ENCODE measurements at regions not wholly inside any gene's neighbourhood (a gene's known extent, or its start where the extent isn't known, plus 50 kb on each side); places are given as distances from the start of the nearest gene placed in this dataset.

DNA sequence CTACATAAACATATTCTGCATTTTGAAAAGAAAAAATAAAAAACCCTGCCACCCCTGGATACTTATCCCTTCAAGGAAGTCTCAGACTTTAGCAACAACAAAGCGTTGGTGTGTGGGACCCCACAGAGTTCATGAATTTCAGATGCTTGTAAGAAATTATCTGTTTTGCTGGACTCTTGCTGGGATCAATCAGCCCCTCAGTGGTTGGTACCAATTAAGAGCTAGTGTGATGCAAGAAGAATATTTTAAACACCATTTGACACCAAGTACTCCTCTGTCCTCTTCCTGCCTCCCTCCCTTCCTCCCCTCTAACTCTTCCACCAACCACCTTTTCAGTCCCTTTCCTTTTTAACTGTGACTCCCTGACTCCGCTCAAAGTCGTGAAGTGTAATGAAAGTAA lies 51.5 kb downstream of the SST start:
- DNase-seq (ENCODE audit: low read depth), result no peak
- no peak overlapping the region for H3K4me3 ChIP-seq (ENCODE audit: low read depth, low read length)
- TF ChIP-seq, protein P1, sequence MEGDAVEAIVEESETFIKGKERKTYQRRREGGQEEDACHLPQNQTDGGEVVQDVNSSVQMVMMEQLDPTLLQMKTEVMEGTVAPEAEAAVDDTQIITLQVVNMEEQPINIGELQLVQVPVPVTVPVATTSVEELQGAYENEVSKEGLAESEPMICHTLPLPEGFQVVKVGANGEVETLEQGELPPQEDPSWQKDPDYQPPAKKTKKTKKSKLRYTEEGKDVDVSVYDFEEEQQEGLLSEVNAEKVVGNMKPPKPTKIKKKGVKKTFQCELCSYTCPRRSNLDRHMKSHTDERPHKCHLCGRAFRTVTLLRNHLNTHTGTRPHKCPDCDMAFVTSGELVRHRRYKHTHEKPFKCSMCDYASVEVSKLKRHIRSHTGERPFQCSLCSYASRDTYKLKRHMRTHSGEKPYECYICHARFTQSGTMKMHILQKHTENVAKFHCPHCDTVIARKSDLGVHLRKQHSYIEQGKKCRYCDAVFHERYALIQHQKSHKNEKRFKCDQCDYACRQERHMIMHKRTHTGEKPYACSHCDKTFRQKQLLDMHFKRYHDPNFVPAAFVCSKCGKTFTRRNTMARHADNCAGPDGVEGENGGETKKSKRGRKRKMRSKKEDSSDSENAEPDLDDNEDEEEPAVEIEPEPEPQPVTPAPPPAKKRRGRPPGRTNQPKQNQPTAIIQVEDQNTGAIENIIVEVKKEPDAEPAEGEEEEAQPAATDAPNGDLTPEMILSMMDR (IDR thresholded peaks at IDR 0.05; ENCODE audit: insufficient read depth, low read depth, low read length, missing control alignments), result no peak

DNA sequence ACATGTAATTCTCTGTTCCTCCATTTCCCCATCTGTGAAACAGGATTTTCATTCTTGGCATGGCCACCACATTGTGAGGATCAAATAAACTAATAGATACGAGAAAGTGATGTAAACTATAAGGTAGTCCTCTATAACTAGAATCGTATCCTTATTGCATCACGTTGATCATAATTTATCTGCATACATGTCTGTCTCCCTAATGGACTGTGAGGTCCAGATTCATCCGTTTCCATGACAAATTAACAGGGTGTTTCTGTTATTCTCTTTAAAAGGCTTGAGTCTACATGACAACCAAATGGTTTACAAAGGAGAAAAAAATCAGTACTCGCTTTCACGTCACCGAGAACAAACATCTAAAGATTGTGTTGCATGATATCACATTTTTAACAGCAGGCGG lies 53.0 kb downstream of the SST start:
- TF ChIP-seq, protein P1 (IDR thresholded peaks at IDR 0.05; ENCODE audit: insufficient read depth, low read depth, low read length, missing control alignments), result no peak
- no peak overlapping the region for H3K4me3 ChIP-seq (ENCODE audit: low read depth, low read length)
- no peak for DNase-seq (ENCODE audit: low read depth)

DNA sequence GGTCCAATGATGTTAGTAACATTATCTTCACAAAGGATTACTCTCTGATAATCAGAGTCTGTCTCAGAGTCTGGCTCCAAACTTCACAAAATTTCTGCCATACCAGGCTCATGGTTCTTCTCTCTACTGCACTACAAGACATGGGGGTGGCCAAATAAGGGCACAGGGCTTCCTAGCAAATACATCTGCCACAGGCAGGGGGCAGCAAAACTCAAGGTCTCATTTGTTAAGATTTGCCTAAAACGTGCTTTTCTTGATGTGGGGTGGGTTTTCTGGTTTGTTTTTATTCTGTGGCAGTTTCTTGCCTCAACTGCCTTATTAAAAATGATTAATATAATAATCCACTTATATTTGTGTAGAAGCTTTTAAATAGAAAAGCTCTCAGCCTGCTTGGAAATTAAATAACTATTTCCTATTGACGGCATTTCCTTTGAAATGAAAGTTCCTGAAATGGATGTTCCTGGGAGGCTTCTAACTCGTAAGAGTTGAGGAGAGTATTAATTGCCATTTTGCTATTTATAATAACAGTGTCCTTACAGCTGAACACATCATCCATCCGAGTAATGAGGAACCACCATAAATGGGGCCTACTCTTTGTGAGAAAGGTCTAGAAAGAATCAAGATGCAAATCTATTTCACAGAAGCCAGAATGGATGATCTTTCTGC lies 53.8 kb downstream of the SST start:
- H3K4me3 ChIP-seq (ENCODE audit: low read depth, low read length), result no peak overlapping the region
- DNase-seq (ENCODE audit: low read depth), result peak; percentile 73
- TF ChIP-seq, protein P1 (IDR thresholded peaks at IDR 0.05; ENCODE audit: insufficient read depth, low read depth, low read length, missing control alignments), result peak; percentile 67

DNA sequence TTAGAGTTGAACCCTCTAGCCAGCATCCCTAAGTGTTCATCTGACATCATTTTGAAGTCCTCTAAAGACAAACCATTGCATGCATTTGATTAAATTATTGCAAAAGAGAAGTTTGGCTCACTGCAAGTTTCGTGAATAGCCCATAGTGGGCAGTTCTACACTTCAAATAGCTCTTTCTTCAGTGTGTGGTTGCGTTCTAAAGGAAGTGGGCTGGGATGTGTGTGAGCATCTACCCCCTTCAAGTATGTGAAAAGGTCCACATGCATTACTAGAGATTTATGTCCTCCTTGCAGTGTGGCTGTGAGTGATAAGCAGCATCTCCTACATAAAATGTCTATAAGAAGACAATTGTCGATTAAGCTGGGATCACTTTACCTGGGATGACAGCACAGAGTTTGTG lies 54.6 kb downstream of the SST start:
- no peak for DNase-seq (ENCODE audit: low read depth)
- TF ChIP-seq, protein P1 (IDR thresholded peaks at IDR 0.05; ENCODE audit: insufficient read depth, low read depth, low read length, missing control alignments), result no peak

DNA sequence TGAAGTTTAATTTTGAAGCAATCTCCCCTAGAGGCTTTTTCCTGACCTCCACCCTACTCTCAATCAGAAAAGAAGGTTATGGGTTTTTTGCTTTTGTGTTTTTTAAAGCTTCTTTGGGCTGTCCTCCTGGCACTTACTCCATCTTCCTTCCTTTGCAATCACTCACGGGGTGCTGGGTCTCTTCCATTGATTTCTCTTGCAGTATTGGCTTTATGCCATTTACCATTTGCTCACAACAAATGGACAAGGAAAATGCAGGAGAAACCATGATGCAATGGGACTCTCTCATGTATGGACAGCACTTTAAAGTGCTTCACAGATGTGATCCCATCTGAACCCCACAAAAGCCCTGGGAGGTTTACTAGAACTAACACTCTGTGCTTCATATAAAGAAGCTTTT lies 57.5 kb downstream of the SST start:
- no peak overlapping the region for H3K4me3 ChIP-seq (ENCODE audit: low read depth, low read length)
- TF ChIP-seq, protein P1 (IDR thresholded peaks at IDR 0.05; ENCODE audit: insufficient read depth, low read depth, low read length, missing control alignments), result no peak
- no peak for DNase-seq (ENCODE audit: low read depth)

More for the DNA sequence above, 54.6 kb downstream of the SST start:
- no peak overlapping the region for H3K4me3 ChIP-seq (ENCODE audit: low read depth, low read length)

DNA sequence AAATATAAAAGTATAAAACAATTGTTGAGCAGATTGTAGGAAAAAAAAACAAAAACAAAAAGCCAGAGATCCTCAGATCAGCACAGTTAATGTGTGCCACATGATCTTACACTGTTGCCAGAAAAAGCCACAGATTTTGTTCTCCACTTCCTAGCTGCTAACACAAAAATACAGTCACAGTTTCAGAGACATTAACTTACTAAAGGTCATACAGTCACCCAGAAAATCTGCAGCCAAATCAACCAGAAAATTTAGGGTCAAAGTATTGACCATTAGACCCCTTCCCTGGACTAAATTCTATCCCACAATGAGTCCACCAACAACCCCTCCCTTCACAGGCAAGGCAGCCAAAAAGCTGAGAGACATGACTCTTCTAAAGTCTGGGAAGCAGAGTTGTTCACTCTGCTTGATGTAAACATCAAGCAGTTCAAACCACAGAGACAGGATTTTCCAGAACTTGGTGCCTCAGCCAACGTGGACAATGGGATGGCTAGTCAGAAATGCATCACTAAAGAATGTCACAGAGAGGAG lies 59.1 kb downstream of the SST start:
- TF ChIP-seq, protein P1 (IDR thresholded peaks at IDR 0.05; ENCODE audit: insufficient read depth, low read depth, low read length, missing control alignments), result no peak
- H3K4me3 ChIP-seq (ENCODE audit: low read depth, low read length), result no peak overlapping the region
- no peak for DNase-seq (ENCODE audit: low read depth)

DNA sequence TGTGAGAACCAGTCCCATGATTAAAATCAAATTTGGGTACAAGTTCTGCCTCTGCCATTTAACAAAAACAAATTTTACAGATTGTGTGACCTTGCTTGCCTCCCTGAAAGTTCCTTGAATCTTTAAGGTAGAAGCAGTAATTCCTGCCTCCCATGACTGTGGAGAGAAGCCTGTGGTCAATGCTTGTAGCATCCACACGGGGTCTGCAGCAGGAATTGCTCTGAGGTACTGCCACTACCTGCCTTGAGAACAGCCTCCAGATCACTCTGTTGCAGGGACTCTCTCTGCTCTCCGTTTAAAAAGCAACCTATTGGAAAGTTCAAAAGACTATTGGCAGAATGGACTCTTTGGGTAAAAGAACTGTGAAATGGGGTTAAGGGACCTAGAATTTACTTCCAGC lies 75.9 kb downstream of the SST start:
- no peak overlapping the region for H3K4me3 ChIP-seq (ENCODE audit: low read depth, low read length)
- TF ChIP-seq, protein P1 (IDR thresholded peaks at IDR 0.05; ENCODE audit: insufficient read depth, low read depth, low read length, missing control alignments), result no peak
- DNase-seq (ENCODE audit: low read depth), result no peak

All from GM12865 (cell line).